H9 (cell line): ENCODE measurements at regions not wholly inside any gene's neighbourhood (a gene's known extent, or its start where the extent isn't known, plus 50 kb on each side); places are given as distances from the start of the nearest gene placed in this dataset.

ENCODE experiments used
- DNase-seq: peaks from one replicate; pipeline ENCODE4 v3.0.0-alpha.2; 2017
- H2AFZ ChIP-seq: one replicate; pipeline ENCODE4 v1.6.1; 2013; ENCODE audit warnings: mild to moderate bottlenecking, low read length, control low read depth, moderate library complexity
- H2AK5ac ChIP-seq: 2 replicates; pipeline ENCODE4 v1.6.1; 2013; ENCODE audit warnings: low read length, control low read depth, mixed read lengths; ENCODE audit not compliant: insufficient read length
- H2BK120ac ChIP-seq: one replicate; pipeline ENCODE4 v1.6.1; 2013; ENCODE audit warnings: low read depth, mild to moderate bottlenecking, low read length, control low read depth, inconsistent platforms; ENCODE audit not compliant: poor library complexity, severe bottlenecking
- H2BK12ac ChIP-seq: 2 replicates; pipeline ENCODE4 v1.6.1; 2013; ENCODE audit warnings: low read length, control low read depth, mixed read lengths, low read depth; ENCODE audit not compliant: insufficient read length
- H2BK15ac ChIP-seq: 2 replicates; pipeline ENCODE4 v1.6.1; 2013; ENCODE audit warnings: low read depth, low read length, control low read depth
- H2BK20ac ChIP-seq: one replicate; pipeline ENCODE4 v1.6.1; 2013; ENCODE audit warnings: low read depth, mild to moderate bottlenecking, low read length, control low read depth, inconsistent platforms; ENCODE audit not compliant: poor library complexity, severe bottlenecking
- H2BK5ac ChIP-seq: 2 replicates; pipeline ENCODE4 v1.6.1; 2013; ENCODE audit warnings: low read length, control low read depth, mixed read lengths; ENCODE audit not compliant: insufficient read length
- H3K14ac ChIP-seq: 2 replicates; pipeline ENCODE4 v1.6.1; 2013; ENCODE audit warnings: low read length, control low read depth; ENCODE audit not compliant: insufficient read depth
- H3K18ac ChIP-seq: 2 replicates; pipeline ENCODE4 v1.6.1; 2013; ENCODE audit warnings: low read depth, mild to moderate bottlenecking, mixed read lengths, low read length, control low read depth; ENCODE audit not compliant: insufficient read length
- H3K23ac ChIP-seq: 2 replicates; pipeline ENCODE4 v1.6.1; 2013; ENCODE audit warnings: low read length, control low read depth, mixed read lengths, low read depth; ENCODE audit not compliant: insufficient read length
- H3K23me2 ChIP-seq: 2 replicates; pipeline ENCODE4 v1.6.1; 2013; ENCODE audit warnings: low read depth, mild to moderate bottlenecking, mixed read lengths, low read length, control low read depth; ENCODE audit not compliant: insufficient read length, poor library complexity, severe bottlenecking
- H3K27ac ChIP-seq: 2 replicates; pipeline ENCODE4 v1.5.1; 2013; ENCODE audit warnings: low read length, control low read depth, mixed read lengths, low read depth; ENCODE audit not compliant: insufficient read length
- H3K27me3 ChIP-seq: 2 replicates; pipeline ENCODE4 v1.6.1; 2013; ENCODE audit warnings: low read length, control low read depth, inconsistent platforms; ENCODE audit not compliant: insufficient read depth
- H3K4ac ChIP-seq: 2 replicates; pipeline ENCODE4 v1.6.1; 2013; ENCODE audit warnings: low read depth, mild to moderate bottlenecking, control low read depth, inconsistent platforms, low read length, moderate library complexity
- H3K4me1 ChIP-seq: 2 replicates; pipeline ENCODE4 v1.6.1; 2013; ENCODE audit warnings: low read length, control low read depth, inconsistent platforms; ENCODE audit not compliant: insufficient read depth
- H3K4me2 ChIP-seq: 2 replicates; pipeline ENCODE4 v1.6.1; 2013; ENCODE audit warnings: low read length, control low read depth, mixed read lengths; ENCODE audit not compliant: insufficient read length, insufficient read depth
- H3K56ac ChIP-seq: 2 replicates; pipeline ENCODE4 v1.6.1; 2013; ENCODE audit warnings: low read depth, mild to moderate bottlenecking, mixed read lengths, low read length, control low read depth; ENCODE audit not compliant: insufficient read length
- H3K79me1 ChIP-seq: 2 replicates; pipeline ENCODE4 v1.6.1; 2013; ENCODE audit warnings: low read depth, mild to moderate bottlenecking, moderate library complexity, low read length, control low read depth, inconsistent platforms; ENCODE audit not compliant: insufficient read depth, poor library complexity, severe bottlenecking
- H3K79me2 ChIP-seq: 2 replicates; pipeline ENCODE4 v1.6.1; 2013; ENCODE audit warnings: low read length, control low read depth, inconsistent platforms; ENCODE audit not compliant: insufficient read depth
- H3K9ac ChIP-seq: 2 replicates; pipeline ENCODE4 v1.6.1; 2013; ENCODE audit warnings: low read length, control low read depth, mixed read lengths; ENCODE audit not compliant: insufficient read length; ENCODE audit errors: extremely low read depth
- H3K9me3 ChIP-seq: one replicate; pipeline ENCODE4 v1.6.1; 2013; ENCODE audit warnings: low read depth, low read length, inconsistent platforms; ENCODE audit not compliant: control insufficient read depth
- H3T11ph ChIP-seq: one replicate; pipeline ENCODE4 v1.6.1; 2013; ENCODE audit warnings: mild to moderate bottlenecking, low read length, control low read depth, inconsistent platforms
- H4K20me1 ChIP-seq: one replicate; pipeline ENCODE4 v1.6.1; 2013; ENCODE audit not compliant: control insufficient read depth, insufficient read length, insufficient read depth
- H4K5ac ChIP-seq: 2 replicates; pipeline ENCODE4 v1.6.1; 2013; ENCODE audit warnings: low read depth, mild to moderate bottlenecking, mixed read lengths, low read length, control low read depth; ENCODE audit not compliant: insufficient read length
- H4K8ac ChIP-seq: replicated peaks from 2 replicates; pipeline ENCODE4 v1.6.1; 2013; ENCODE audit warnings: low read length, control low read depth, mixed read lengths, low read depth; ENCODE audit not compliant: insufficient read length
- H4K91ac ChIP-seq: 2 replicates; pipeline ENCODE4 v1.6.1; 2013; ENCODE audit warnings: low read depth, mild to moderate bottlenecking, moderate library complexity, mixed read lengths, low read length, control low read depth; ENCODE audit not compliant: insufficient read length
- H3K27ac Mint-ChIP-seq, 3 experiments: 2 replicates in 2 of 3; 3 replicates in 1 of 3; pipeline ENCODE4 v1.8.0; 2020 to 2021; ENCODE audit warnings: mixed read lengths in 3 of 3, mild to moderate bottlenecking in 1 of 3, moderate library complexity in 1 of 3
- H3K27me3 Mint-ChIP-seq: 2 replicates; pipeline ENCODE4 v1.8.0; 2021; ENCODE audit warnings: low read depth, mild to moderate bottlenecking, moderate library complexity, mixed read lengths
- H3K36me3 Mint-ChIP-seq, 3 experiments: 2 replicates in 2 of 3; 3 replicates in 1 of 3; pipeline ENCODE4 v1.8.0; 2020 to 2021; ENCODE audit warnings: low read depth in 3 of 3, mixed read lengths in 3 of 3; ENCODE audit not compliant: insufficient read depth in 1 of 3
- H3K4me1 Mint-ChIP-seq, 2 experiments: 2 replicates each; pipeline ENCODE4 v1.8.0; 2020; ENCODE audit warnings: mixed read lengths in 2 of 2
- H3K4me3 Mint-ChIP-seq, 2 experiments: 2 replicates in 1 of 2; 3 replicates in 1 of 2; pipeline ENCODE4 v1.8.0; 2020 to 2021; ENCODE audit warnings: mild to moderate bottlenecking in 2 of 2, mixed read lengths in 2 of 2, moderate library complexity in 1 of 2
- H3K9me3 Mint-ChIP-seq, 2 experiments: 2 replicates in 1 of 2; 3 replicates in 1 of 2; pipeline ENCODE4 v1.8.0; 2020; ENCODE audit warnings: mild to moderate bottlenecking in 2 of 2, mixed read lengths in 2 of 2, moderate library complexity in 1 of 2
- WGBS: extraction: QIAGEN DNeasy Blood & Tissue Kit; methylation state at CpG from one replicate; pipeline ENCODE4 v1.1.7; 2013; ENCODE audit warnings: missing lambda C conversion rate, low lambda C conversion rate, mixed read lengths; ENCODE audit not compliant: insufficient read length; ENCODE audit errors: extremely low coverage; 5-methylcytosine and 5-hydroxymethylcytosine counted together
- TF ChIP-seq, protein P1 (sequence below): fragments of 200-600 bp; sonication (generic); conservative IDR thresholded peaks from 3 replicates; pipeline ENCODE4 v1.8.0; 2021; ENCODE audit warnings: antibody characterized with exemption, mild to moderate bottlenecking

DNA sequence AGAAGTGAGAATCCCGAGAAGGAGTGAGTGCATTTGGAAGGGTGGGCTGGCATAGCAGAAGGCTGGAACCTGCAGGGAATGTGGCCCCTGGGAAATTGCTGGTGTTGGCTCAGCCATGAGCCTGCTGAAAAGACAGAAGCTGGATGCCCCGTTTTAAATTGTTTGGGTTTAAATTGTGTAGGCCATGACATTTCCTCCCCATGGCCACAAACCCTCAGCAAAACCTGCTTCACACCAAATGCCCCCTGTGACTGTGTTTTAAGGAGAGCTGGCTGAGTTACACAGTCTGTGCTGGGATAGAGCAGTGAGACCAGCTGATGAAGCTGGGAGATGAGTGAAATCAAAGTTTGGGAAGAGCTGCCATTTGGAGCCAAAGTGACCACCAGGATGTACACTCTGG lies 216.3 kb upstream of the RGMA start:
- no peak overlapping the region for H3T11ph ChIP-seq
- no peak overlapping the region for H3K18ac ChIP-seq
- no peak overlapping the region for H2BK15ac ChIP-seq
- no peaks in the 10 kb centered on the region for H3K79me1 ChIP-seq
- no peak overlapping the region for H3K56ac ChIP-seq
- TF ChIP-seq, protein P1, sequence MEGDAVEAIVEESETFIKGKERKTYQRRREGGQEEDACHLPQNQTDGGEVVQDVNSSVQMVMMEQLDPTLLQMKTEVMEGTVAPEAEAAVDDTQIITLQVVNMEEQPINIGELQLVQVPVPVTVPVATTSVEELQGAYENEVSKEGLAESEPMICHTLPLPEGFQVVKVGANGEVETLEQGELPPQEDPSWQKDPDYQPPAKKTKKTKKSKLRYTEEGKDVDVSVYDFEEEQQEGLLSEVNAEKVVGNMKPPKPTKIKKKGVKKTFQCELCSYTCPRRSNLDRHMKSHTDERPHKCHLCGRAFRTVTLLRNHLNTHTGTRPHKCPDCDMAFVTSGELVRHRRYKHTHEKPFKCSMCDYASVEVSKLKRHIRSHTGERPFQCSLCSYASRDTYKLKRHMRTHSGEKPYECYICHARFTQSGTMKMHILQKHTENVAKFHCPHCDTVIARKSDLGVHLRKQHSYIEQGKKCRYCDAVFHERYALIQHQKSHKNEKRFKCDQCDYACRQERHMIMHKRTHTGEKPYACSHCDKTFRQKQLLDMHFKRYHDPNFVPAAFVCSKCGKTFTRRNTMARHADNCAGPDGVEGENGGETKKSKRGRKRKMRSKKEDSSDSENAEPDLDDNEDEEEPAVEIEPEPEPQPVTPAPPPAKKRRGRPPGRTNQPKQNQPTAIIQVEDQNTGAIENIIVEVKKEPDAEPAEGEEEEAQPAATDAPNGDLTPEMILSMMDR: no peak
- no peak overlapping the region for H4K91ac ChIP-seq
- no peak overlapping the region for H3K4ac ChIP-seq
- H4K5ac ChIP-seq: no peak overlapping the region
- Mint-ChIP-seq H3K4me1 (peaks cover 0 to 11% of the 10 kb centered on the region in 2 experiments; a peak in 2 of 4 replicates), H3K4me3 (no peak overlapping the region), H3K36me3 (no peaks in the 10 kb centered on the region), H3K9me3 (no peaks in the 10 kb centered on the region; a peak in 1 of 5 replicates), H3K27me3 (peaks cover 15% of the 10 kb centered on the region), H3K27ac (no peak overlapping the region)
- no peak overlapping the region for H3K9ac ChIP-seq
- no peak overlapping the region for H2AK5ac ChIP-seq
- no peak overlapping the region for H3K23ac ChIP-seq
- H2BK20ac ChIP-seq: no peak overlapping the region
- H4K20me1 ChIP-seq: no peaks in the 10 kb centered on the region
- no peaks in the 10 kb centered on the region for H3K9me3 ChIP-seq
- WGBS: no CpG with 5 or more reads among the region's 2 CpGs
- no peak overlapping the region for H3K27ac ChIP-seq
- H2AFZ ChIP-seq: no peak overlapping the region
- H2BK12ac ChIP-seq: no peak overlapping the region
- no peak for DNase-seq
- H2BK120ac ChIP-seq: no peak overlapping the region
- no peak overlapping the region for H2BK5ac ChIP-seq
- no peak overlapping the region for H3K4me2 ChIP-seq
- H3K27me3 ChIP-seq: no peaks in the 10 kb centered on the region
- H3K14ac ChIP-seq: 0 out of 2 replicates have a peak overlapping the region, but pooled peaks have one; percentile 39
- no peaks in the 10 kb centered on the region for H3K23me2 ChIP-seq
- no peak overlapping the region for H4K8ac ChIP-seq
- no peaks in the 10 kb centered on the region for H3K79me2 ChIP-seq
- no peaks in the 10 kb centered on the region for H3K4me1 ChIP-seq
